A172 (cell line): ENCODE measurements at regions not wholly inside any gene's neighbourhood (a gene's known extent, or its start where the extent isn't known, plus 50 kb on each side); places are given as distances from the start of the nearest gene placed in this dataset.

Source experiments
- DNase-seq: peaks from one replicate; pipeline ENCODE4 v3.0.0-alpha.2; 2015; ENCODE audit warnings: low spot score

- no peak for DNase-seq
These were observed 202.7 kb upstream of the FOXD3 start for GRCh38 chr1:63119575-63120155.

DNA sequence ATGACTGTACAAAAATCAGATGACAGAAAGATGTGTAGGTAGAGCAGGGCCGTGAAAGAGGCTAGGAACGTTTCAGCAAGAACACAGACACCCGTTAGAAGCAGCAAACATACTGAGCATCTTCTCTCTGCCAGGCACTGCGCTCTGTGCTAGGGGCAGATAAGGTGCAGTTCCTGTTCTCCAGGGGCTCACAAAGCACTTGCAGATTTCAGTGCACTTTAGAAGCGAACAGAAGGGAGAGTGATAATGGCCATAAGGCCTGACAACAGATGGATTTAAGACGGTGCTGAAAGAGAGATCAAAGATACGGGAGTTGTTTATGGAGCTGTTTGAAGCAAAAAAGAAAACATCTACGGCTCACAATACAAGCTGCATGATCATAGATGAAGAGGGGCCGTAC lies 200.3 kb upstream of the FOXD3 start:
- DNase-seq: no peak

- DNase-seq: peak; percentile 73
These were observed 197.6 kb upstream of the FOXD3 start for GRCh38 chr1:63124666-63125191.

GRCh38 chr1:63126104-63126503 lies 196.3 kb upstream of the FOXD3 start:
- no peak for DNase-seq

GRCh38 chr1:63127376-63127775 lies 195.0 kb upstream of the FOXD3 start:
- no peak for DNase-seq

DNA sequence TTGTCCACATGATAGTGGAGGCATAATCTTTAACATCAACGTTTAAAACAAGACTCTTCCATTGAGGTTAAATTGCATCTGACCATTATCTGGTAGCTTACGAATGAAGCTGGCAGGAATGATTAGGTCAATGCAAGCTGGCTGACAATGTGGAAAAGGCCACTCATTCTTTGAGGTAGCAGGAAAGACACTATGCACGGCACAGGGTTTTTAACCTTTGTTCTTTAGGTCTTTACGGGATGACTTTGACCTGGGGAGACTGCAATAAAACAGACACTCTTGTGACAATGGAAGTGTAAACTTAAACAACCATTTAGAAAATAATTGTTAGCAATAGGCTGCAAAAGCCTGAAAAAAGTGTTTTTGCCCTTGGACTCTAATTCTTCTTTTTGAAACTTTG lies 193.8 kb upstream of the FOXD3 start:
- no peak for DNase-seq

DNA sequence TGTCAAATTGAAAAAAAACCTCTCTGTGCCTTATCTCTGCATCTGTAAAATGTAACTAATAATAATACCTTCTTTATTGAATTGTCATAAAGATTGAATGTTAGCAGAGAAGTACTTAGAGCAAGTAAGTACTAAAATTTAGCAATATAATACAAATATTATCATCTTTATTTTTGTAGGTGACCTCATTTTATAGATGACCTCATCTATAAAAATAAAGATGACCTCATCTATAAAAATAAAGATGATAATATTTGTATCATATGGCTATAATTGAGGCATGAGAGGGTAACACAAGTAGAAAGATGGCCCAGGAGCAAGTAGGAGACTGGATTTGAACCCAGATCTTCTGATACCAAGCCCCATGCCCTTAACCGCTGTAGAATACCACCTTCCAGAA lies 193.2 kb upstream of the FOXD3 start:
- DNase-seq: no peak

GRCh38 chr1:63129855-63130254 lies 192.5 kb upstream of the FOXD3 start:
- no peak for DNase-seq

- DNase-seq: no peak
These were observed 187.7 kb upstream of the FOXD3 start for GRCh38 chr1:63134501-63135173.

GRCh38 chr1:63135174-63135512 lies 187.2 kb upstream of the FOXD3 start:
- DNase-seq: no peak

GRCh38 chr1:63135801-63136200 lies 186.6 kb upstream of the FOXD3 start:
- DNase-seq: no peak

DNA sequence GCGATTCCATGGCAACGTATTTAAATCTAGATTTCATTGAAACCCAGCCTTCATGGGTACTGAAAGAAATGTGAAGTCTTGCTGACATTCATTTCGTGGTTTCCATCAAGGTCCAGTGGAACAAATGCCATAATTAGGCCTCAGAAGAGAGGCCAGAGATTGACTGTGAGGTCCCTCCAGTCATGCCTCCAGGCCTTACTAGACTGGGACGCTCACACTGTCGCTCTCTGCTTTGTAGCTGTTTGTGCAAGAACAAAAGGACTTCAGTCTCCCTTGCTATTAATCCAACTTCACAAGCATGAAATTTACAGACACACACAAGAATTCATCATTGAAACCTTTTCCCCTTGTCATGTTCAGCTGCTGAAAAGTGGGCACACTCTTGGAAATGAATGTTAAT lies 180.4 kb upstream of the FOXD3 start:
- no peak for DNase-seq

DNA sequence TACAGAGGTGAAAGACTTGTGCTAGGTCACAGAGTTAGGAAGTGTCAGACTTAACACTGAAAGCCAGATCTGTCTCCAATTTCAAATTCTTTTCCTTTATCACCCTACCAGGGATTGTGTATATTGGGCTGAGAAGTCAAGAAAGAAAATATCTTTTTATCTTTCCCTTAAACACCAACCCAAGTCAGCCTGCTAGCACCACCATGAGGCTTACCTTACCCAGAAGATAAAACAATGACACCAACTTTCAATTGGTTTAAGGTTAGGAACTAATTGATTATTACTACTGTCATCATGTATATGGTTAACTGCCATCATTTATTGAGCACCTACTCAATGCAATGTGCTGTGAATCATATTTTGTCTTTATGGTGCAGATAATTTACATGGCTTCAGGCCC lies 178.9 kb upstream of the FOXD3 start:
- no peak for DNase-seq

GRCh38 chr1:63147783-63148182 lies 174.6 kb upstream of the FOXD3 start:
- DNase-seq: no peak

DNA sequence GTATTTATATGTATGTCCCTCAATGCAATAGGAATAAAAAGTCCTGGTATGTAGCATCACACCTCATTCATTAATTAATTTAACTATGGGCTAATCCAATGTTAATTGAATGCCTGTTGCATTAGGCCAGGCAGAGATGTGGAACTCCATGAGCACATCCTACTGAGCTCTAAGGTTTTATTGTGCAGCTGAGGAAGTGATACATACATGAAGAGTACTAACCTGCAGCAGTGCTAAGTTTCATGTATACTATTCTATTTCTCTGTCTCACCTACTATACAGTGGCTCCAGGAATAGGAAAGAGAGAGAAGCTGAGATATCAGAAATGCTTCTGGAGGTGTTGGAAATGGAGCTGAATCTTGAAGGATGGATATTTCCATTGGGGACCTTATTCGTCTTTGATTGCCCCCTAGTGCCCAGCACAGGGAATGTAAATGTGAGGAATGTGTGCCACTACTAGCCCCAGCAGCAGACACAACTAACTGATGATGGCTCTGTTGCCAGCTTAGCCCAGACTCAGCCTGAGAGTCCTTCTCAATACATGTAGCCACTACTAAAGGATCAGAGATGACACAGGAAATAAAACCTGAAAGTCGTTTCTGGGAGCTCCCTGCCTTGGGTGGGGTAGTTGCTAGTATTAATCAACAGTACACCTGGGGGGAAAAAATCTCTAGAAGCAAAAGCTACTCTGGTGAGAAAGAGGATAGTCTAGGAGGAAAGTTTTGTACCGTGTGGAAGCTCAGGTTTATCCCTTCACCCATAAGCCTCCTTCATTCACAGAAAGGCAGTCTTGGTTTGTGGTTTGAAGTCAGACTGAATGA lies 173.3 kb upstream of the FOXD3 start:
- DNase-seq: peak; percentile 58

GRCh38 chr1:63152572-63152971 lies 169.8 kb upstream of the FOXD3 start:
- DNase-seq: no peak

DNA sequence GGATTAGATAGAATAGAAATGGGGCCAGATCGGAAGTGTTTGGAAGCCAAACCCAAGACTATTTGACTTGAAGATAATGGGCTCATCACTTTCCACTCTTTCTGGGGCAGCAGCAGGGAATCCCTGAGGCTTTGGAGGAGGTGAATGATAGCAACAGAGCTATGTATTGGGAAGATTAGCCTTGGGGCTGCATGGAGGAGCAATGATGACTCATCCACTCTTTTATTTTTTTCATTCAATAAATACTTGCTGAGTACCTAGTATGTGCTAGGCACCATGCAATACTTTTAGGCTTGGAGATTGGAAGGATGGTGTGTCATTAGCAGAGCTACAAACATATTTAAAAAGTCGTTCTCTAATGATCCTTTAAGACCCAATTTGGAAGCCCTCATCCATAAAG lies 166.9 kb upstream of the FOXD3 start:
- no peak for DNase-seq

DNA sequence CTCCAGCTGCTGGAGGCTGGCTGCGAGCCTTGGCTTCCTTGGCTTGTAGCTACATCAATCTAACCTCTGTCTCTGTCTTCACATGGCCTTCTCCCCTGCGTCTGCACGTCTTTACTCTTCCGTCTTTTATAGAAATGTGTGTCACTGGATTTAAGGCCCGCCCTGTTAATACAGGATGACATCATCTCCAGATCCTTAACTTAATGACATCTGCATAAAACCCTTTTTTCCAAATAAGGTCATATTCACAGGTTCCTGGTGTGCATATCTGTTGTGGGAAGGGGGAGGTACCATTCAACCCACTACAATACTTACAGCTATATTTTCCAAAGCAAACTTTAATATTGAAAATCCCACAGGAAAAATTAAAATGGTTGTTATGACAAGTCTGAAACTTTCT lies 165.3 kb upstream of the FOXD3 start:
- no peak for DNase-seq

GRCh38 chr1:63169057-63169456 lies 153.3 kb upstream of the FOXD3 start:
- no peak for DNase-seq

GRCh38 chr1:63173161-63173560 lies 149.2 kb upstream of the FOXD3 start:
- no peak for DNase-seq

GRCh38 chr1:63189677-63190076 lies 132.7 kb upstream of the FOXD3 start:
- DNase-seq: no peak

- no peak for DNase-seq
These were observed 132.2 kb upstream of the FOXD3 start for GRCh38 chr1:63190171-63190570.

GRCh38 chr1:63198871-63199394 lies 123.4 kb upstream of the FOXD3 start:
- no peak for DNase-seq
